Upper lobe of left lung (tissue), 6 donors: ENCODE measurements at regions not wholly inside any gene's neighbourhood (a gene's known extent, or its start where the extent isn't known, plus 50 kb on each side); places are given as distances from the start of the nearest gene placed in this dataset.

Source experiments
- ATAC-seq, 2 donors: fragments of 200-7000 bp; cut with Tn5 transposase; one replicate each; pipeline ENCODE4 v1.9.1; 2022; ENCODE audit warnings: mild to moderate bottlenecking in 2 of 2, moderate library complexity in 2 of 2; ENCODE audit not compliant: low FRiP score in 2 of 2
- DNase-seq, 2 donors: peaks; one replicate each; pipeline ENCODE4 v3.0.0-alpha.2; 2019 to 2020
- H3K27ac ChIP-seq, 4 donors: fragments of 200-600 bp; sonication (generic); one replicate each; pipeline ENCODE4 v1.5.1; 2016 to 2019
- H3K27me3 ChIP-seq, 4 donors: fragments of 200-600 bp; sonication (generic); one replicate each; pipeline ENCODE4 v1.5.1; 2017 to 2019
- H3K36me3 ChIP-seq, 4 donors: fragments of 200-600 bp; sonication (generic); one replicate each; pipeline ENCODE4 v1.5.1; 2016 to 2019
- H3K4me1 ChIP-seq, 4 donors: fragments of 200-600 bp; sonication (generic); one replicate each; pipeline ENCODE4 v1.5.1; 2018 to 2019
- H3K4me3 ChIP-seq, 4 donors: fragments of 200-600 bp; sonication (generic); one replicate each; pipeline ENCODE4 v1.5.1; 2017 to 2019; ENCODE audit warnings: mild to moderate bottlenecking in 2 of 4, moderate library complexity in 1 of 4
- H3K9me3 ChIP-seq, 4 donors: fragments of 200-600 bp; sonication (generic); one replicate each; pipeline ENCODE4 v1.5.1; 2018 to 2019
- CTCF ChIP-seq, 6 experiments: fragments of 450-650 bp in 4 of 6; fragments of 200-600 bp in 2 of 6; sonication (generic) in 2 of 6; IDR thresholded peaks; one replicate each; pipeline ENCODE4 v1.5.1; 2016 to 2019; ENCODE audit warnings: antibody characterized with exemption in 6 of 6
- EP300 ChIP-seq, 4 donors: sonication (generic); formaldehyde crosslinking; IDR thresholded peaks; one replicate each; pipeline ENCODE4 v1.5.1; 2017; ENCODE audit warnings: antibody characterized with exemption in 4 of 4, control low read depth in 2 of 4
- POLR2A ChIP-seq, 4 donors: fragments of 450-650 bp; IDR thresholded peaks; one replicate each; pipeline ENCODE4 v1.5.1; 2016 to 2017; ENCODE audit warnings: antibody characterized with exemption in 4 of 4, mild to moderate bottlenecking in 2 of 4
- POLR2AphosphoS5 ChIP-seq, 2 donors: sonication (generic); formaldehyde crosslinking; IDR thresholded peaks; one replicate each; pipeline ENCODE4 v1.5.1; 2017; ENCODE audit warnings: antibody characterized with exemption in 2 of 2
- WGBS, 2 donors: methylation state at CpG; one replicate each; pipeline ENCODE4 v1.1.5; 2017 to 2018; 5-methylcytosine and 5-hydroxymethylcytosine counted together
- donor health status: DM: no; HTN: no; CAD: no; lungs with moderate emphysema.
- donor health status: DM: no; HTN: yes; CAD: no; lungs with severe emphysema.

- Histone ChIP-seq H3K9me3 (no peaks in the 10 kb centered on the region), H3K4me3 (peak overlapping the region in 3 of 4 donors; percentile 45 to 55 (median 55)), H3K4me1 (peaks cover 8 to 19% (median 11%) of the 10 kb centered on the region in 4 donors), H3K27me3 (peaks cover 0 to 6% (median under 1%) of the 10 kb centered on the region in 4 donors), H3K27ac (no peak overlapping the region), H3K36me3 (no peaks in the 10 kb centered on the region)
- ATAC-seq (no peak), DNase-seq (no peak)
- TF ChIP-seq POLR2AphosphoS5 (IDR thresholded peaks at IDR 0.05) = no peak
- TF ChIP-seq EP300 (IDR thresholded peaks at IDR 0.05) = no peak
- TF ChIP-seq CTCF (IDR thresholded peaks at IDR 0.05) = no peak
- no peak for TF ChIP-seq POLR2A (IDR thresholded peaks at IDR 0.05)
- 1 to 20% methylated on average over 2 to 10 of the region's 18 CpGs for WGBS, 2 donors
These were observed 330.0 kb downstream of the HNRNPD start for GRCh38 chr4:82043809-82044137.

- TF ChIP-seq EP300 (IDR thresholded peaks at IDR 0.05) = no peak
- no peak for TF ChIP-seq POLR2A (IDR thresholded peaks at IDR 0.05)
- no peak for TF ChIP-seq CTCF (IDR thresholded peaks at IDR 0.05)
- TF ChIP-seq POLR2AphosphoS5 (IDR thresholded peaks at IDR 0.05) = no peak
- WGBS, 2 donors = 17 to 26% methylated on average over 3 to 12 of the region's 12 CpGs
- ATAC-seq = peak in 1 of 2 donors; percentile 12
- no peaks in the 10 kb centered on the region for H3K9me3 ChIP-seq
- H3K4me3 ChIP-seq = peak overlapping the region in 2 of 4 donors; percentile 55
- no peaks in the 10 kb centered on the region for H3K36me3 ChIP-seq
- peak in 1 of 2 donors; percentile 47 for DNase-seq
- peaks cover 0 to 6% (median under 1%) of the 10 kb centered on the region in 4 donors for H3K27me3 ChIP-seq
- peaks cover 8 to 19% (median 11%) of the 10 kb centered on the region in 4 donors for H3K4me1 ChIP-seq
- no peak overlapping the region for H3K27ac ChIP-seq
These were observed 330.5 kb downstream of the HNRNPD start for GRCh38 chr4:82043081-82043808.

DNA sequence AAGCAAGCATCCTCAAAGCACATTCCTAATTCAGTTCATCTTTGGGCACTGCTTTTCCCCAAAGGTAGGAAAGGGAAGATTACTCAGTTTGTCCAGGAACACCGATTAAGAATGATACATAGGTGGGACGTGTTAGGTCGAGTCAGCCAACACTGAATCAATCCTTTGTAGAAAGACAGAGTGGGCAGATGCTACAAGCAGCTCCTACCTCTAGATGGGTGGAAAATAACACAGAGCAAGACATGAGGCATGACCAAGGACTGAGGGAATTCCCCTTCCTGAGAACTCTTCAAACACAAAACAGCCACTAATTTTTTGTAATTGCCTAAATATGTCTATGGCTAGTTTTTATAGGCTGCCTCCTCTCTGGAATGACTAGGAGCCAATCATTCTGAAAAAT, 331.7 kb downstream of the HNRNPD start:
- DNase-seq (no peak), ATAC-seq (no peak)
- H3K36me3 ChIP-seq = no peaks in the 10 kb centered on the region
- peaks cover 8 to 19% (median 11%) of the 10 kb centered on the region in 4 donors for H3K4me1 ChIP-seq
- H3K4me3 ChIP-seq = no peak overlapping the region
- H3K27me3 ChIP-seq = peaks cover 0 to 6% (median under 1%) of the 10 kb centered on the region in 4 donors
- no peaks in the 10 kb centered on the region for H3K9me3 ChIP-seq
- TF ChIP-seq POLR2A (IDR thresholded peaks at IDR 0.05) = no peak
- no peak for TF ChIP-seq CTCF (IDR thresholded peaks at IDR 0.05)
- no peak for TF ChIP-seq EP300 (IDR thresholded peaks at IDR 0.05)
- no peak for TF ChIP-seq POLR2AphosphoS5 (IDR thresholded peaks at IDR 0.05)
- H3K27ac ChIP-seq = no peak overlapping the region
- WGBS, 2 donors = 69 to 81% methylated on average over 3 of the region's 3 CpGs

- Histone ChIP-seq H3K27me3 (peaks cover 0 to under 1% (median 0%) of the 10 kb centered on the region in 4 donors), H3K36me3 (no peaks in the 10 kb centered on the region), H3K27ac (no peak overlapping the region), H3K4me1 (peaks cover 0 to 11% (median 7%) of the 10 kb centered on the region in 4 donors), H3K4me3 (no peak overlapping the region), H3K9me3 (no peaks in the 10 kb centered on the region)
- no peak for DNase-seq
- WGBS, 2 donors = 31 to 33% methylated on average over 2 of the region's 2 CpGs
- ATAC-seq = peak in 1 of 2 donors; percentile 33
- TF ChIP-seq POLR2AphosphoS5 (IDR thresholded peaks at IDR 0.05) (no peak), EP300 (IDR thresholded peaks at IDR 0.05) (no peak), POLR2A (IDR thresholded peaks at IDR 0.05) (no peak), CTCF (IDR thresholded peaks at IDR 0.05) (no peak)
These were observed 334.9 kb downstream of the HNRNPD start for GRCh38 chr4:82038936-82039335.

- no peak for ATAC-seq
- no peaks in the 10 kb centered on the region for H3K27me3 ChIP-seq
- WGBS, 2 donors = 9 to 66% methylated on average over 1 of the region's 1 CpG
These were observed 337.6 kb downstream of the HNRNPD start for GRCh38 chr4:82036181-82036580.

More at GRCh38 chr4:82036181-82036580, 337.6 kb downstream of the HNRNPD start:
- no peaks in the 10 kb centered on the region for H3K4me1 ChIP-seq
- H3K27ac ChIP-seq = no peak overlapping the region
- no peak for DNase-seq
- no peak for TF ChIP-seq POLR2AphosphoS5 (IDR thresholded peaks at IDR 0.05)
- TF ChIP-seq POLR2A (IDR thresholded peaks at IDR 0.05) = no peak
- TF ChIP-seq CTCF (IDR thresholded peaks at IDR 0.05) = no peak
- no peak for TF ChIP-seq EP300 (IDR thresholded peaks at IDR 0.05)
- H3K4me3 ChIP-seq = no peak overlapping the region
- no peaks in the 10 kb centered on the region for H3K9me3 ChIP-seq
- no peaks in the 10 kb centered on the region for H3K36me3 ChIP-seq
